K562 (cell line): ENCODE measurements at regions not wholly inside any gene's neighbourhood (a gene's known extent, or its start where the extent isn't known, plus 50 kb on each side); places are given as distances from the start of the nearest gene placed in this dataset.

Experiments
- ATAC-seq: fragments of 200-7000 bp; cut with Tn5 transposase; 3 replicates; pipeline ENCODE4 v1.9.1; 2020; ENCODE audit warnings: moderate library complexity
- BruUV-seq: library from RNA; stranded (reverse); fragments of 400-500 nt; replicated peaks from 2 replicates; lab custom pipeline; 2021; lab: Mats Ljungman, UMichigan
- CTCF ChIA-PET: fragments of 300-600 bp; formaldehyde crosslinking; extraction: SDS; loops from one replicate; lab custom pipeline; 2021; ENCODE audit warnings: low intra/inter-chr PET ratio; lab: Yijun Ruan, JAX
- POLR2A ChIA-PET: fragments of 300-600, 350-650 bp; sonication (Branson Sonifier 250); formaldehyde crosslinking; extraction: SDS; loops from one replicate; lab custom pipeline; 2021; ENCODE audit warnings: antibody characterized with exemption, inconsistent platforms; lab: Yijun Ruan, JAX
- DNase-seq, 4 experiments: peaks; one replicate each; pipeline versions ENCODE4 v3.0.0 to v3.0.0-alpha.2; 2011 to 2018; ENCODE audit warnings: low spot score in 3 of 4, mixed read lengths in 3 of 4; ENCODE audit errors: extremely low read depth in 1 of 4
- FAIRE-seq: peaks from 2 replicates; lab custom pipeline; 2011; peaks lifted over from hg19 to GRCh38; lab: Jason Lieb, UNC
- H2AFZ ChIP-seq: 2 replicates; pipeline ENCODE4 v1.6.0; 2011; ENCODE audit warnings: low read depth, low read length, control low read depth, inconsistent platforms
- H3K27ac ChIP-seq: fragments of 200-600 bp; 3 replicates; pipeline ENCODE4 v1.8.0; 2011; ENCODE audit warnings: low read depth, mild to moderate bottlenecking, control low read depth, inconsistent platforms, low read length, moderate library complexity, mixed read lengths; ENCODE audit errors: extremely low read depth
- H3K27me3 ChIP-seq, 2 experiments: fragments of 300-600 bp in 1 of 2; 2 replicates in 1 of 2; 3 replicates in 1 of 2; pipeline versions ENCODE4 v1.6.0 to v1.8.0; 2011; ENCODE audit warnings: inconsistent platforms in 2 of 2, low read length in 2 of 2, mild to moderate bottlenecking in 1 of 2, mixed read lengths in 1 of 2, moderate library complexity in 1 of 2; ENCODE audit not compliant: control insufficient read depth in 2 of 2, insufficient read depth in 2 of 2
- H3K36me3 ChIP-seq: fragments of 300-600 bp; 3 replicates; pipeline ENCODE4 v1.8.0; 2011; ENCODE audit warnings: mild to moderate bottlenecking, low read length, inconsistent platforms; ENCODE audit not compliant: control insufficient read depth, insufficient read depth
- H3K4me1 ChIP-seq, 2 experiments: fragments of 200-600 bp in 1 of 2; replicated peaks in 1 of 2; 2 replicates in 1 of 2; 3 replicates in 1 of 2; pipeline versions ENCODE4 v1.5.1 to v1.8.0; 2011; ENCODE audit warnings: inconsistent platforms in 2 of 2, low read length in 2 of 2, mild to moderate bottlenecking in 1 of 2, mixed read lengths in 1 of 2, moderate library complexity in 1 of 2; ENCODE audit not compliant: control insufficient read depth in 2 of 2, insufficient read depth in 2 of 2
- H3K4me2 ChIP-seq: 2 replicates; pipeline ENCODE4 v1.6.1; 2011; ENCODE audit warnings: low read length, control low read depth, inconsistent platforms, mixed read lengths; ENCODE audit not compliant: insufficient read depth
- H3K4me3 ChIP-seq: fragments of 200-600 bp; sonication (generic), shearing (Covaris generic); 2 replicates; pipeline ENCODE4 v1.5.1; 2016; ENCODE audit warnings: control low read depth, inconsistent platforms
- H3K79me2 ChIP-seq: fragments of 200-600 bp; 3 replicates; pipeline ENCODE4 v1.8.0; 2011; ENCODE audit warnings: low read length, inconsistent platforms; ENCODE audit not compliant: control insufficient read depth, insufficient read depth
- H3K9ac ChIP-seq, 2 experiments: 2 replicates each; pipeline versions ENCODE4 v1.6.0 to v1.6.1; 2011; ENCODE audit warnings: low read depth in 2 of 2, low read length in 2 of 2, control low read depth in 1 of 2, inconsistent platforms in 1 of 2, mild to moderate bottlenecking in 1 of 2, mixed read lengths in 1 of 2; ENCODE audit not compliant: insufficient read depth in 1 of 2
- H3K9me1 ChIP-seq: one replicate; pipeline ENCODE4 v1.6.0; 2011; ENCODE audit warnings: inconsistent platforms, mild to moderate bottlenecking, low read length, moderate library complexity; ENCODE audit not compliant: control insufficient read depth, insufficient read depth
- H3K9me3 ChIP-seq: replicated peaks from 2 replicates; pipeline ENCODE4 v1.5.1; 2011; ENCODE audit warnings: low read depth, low read length, inconsistent platforms; ENCODE audit not compliant: control insufficient read depth, insufficient read depth
- H4K20me1 ChIP-seq: replicated peaks from 2 replicates; pipeline ENCODE4 v1.6.1; 2011; ENCODE audit warnings: low read length, inconsistent platforms, mixed read lengths; ENCODE audit not compliant: control insufficient read depth, insufficient read depth
- ASH1L ChIP-seq: fragments of 450-650 bp; IDR thresholded peaks from 2 replicates; pipeline ENCODE4 v1.6.1; 2018; ENCODE audit warnings: borderline replicate concordance, mild to moderate bottlenecking, low read depth; ENCODE audit not compliant: partially characterized antibody
- BRD9 ChIP-seq: fragments of 450-650 bp; IDR thresholded peaks from 2 replicates; pipeline ENCODE4 v1.6.1; 2018; ENCODE audit warnings: low read depth; ENCODE audit not compliant: partially characterized antibody
- CEBPZ ChIP-seq: fragments of 150-350 bp; IDR thresholded peaks from 2 replicates; pipeline ENCODE4 v1.6.1; 2014; ENCODE audit warnings: low read depth, mild to moderate bottlenecking, low read length, borderline replicate concordance
- DACH1 ChIP-seq: fragments of 450-650 bp; IDR thresholded peaks from 2 replicates; pipeline ENCODE4 v1.6.1; 2018; ENCODE audit not compliant: partially characterized antibody
- ESRRB ChIP-seq: fragments of 250-450 bp; sonication (Bioruptor Pico); IDR thresholded peaks from 2 replicates; pipeline ENCODE4 v1.5.0; 2020; ENCODE audit warnings: mild to moderate bottlenecking, moderate library complexity, borderline replicate concordance
- MTA1 ChIP-seq: fragments of 450-650 bp; IDR thresholded peaks from 2 replicates; pipeline ENCODE4 v1.6.1; 2017; ENCODE audit warnings: borderline replicate concordance
- NR2C2 ChIP-seq, 2 experiments: fragments of 200-800 bp in 1 of 2; sonication (Bioruptor generic) in 1 of 2; sonication (generic) in 1 of 2; formaldehyde crosslinking in 1 of 2; IDR thresholded peaks; 2 replicates each; pipeline versions ENCODE4 v1.6.1 to v1.8.0; 2016 to 2022; ENCODE audit warnings: mild to moderate bottlenecking in 1 of 2, missing compliant biosample characterization in 1 of 2, missing genetic modification characterization in 1 of 2, missing genetic modification reagents in 1 of 2
- ZNF12 ChIP-seq: sonication (generic); formaldehyde crosslinking; IDR thresholded peaks from 2 replicates; pipeline ENCODE4 v1.4.0; 2020; ENCODE audit warnings: mild to moderate bottlenecking, missing genetic modification reagents
- ZNF282 ChIP-seq: sonication (generic); formaldehyde crosslinking; IDR thresholded peaks from 2 replicates; pipeline ENCODE4 v1.8.1; 2023; ENCODE audit warnings: missing genetic modification reagents
- ZNF408 ChIP-seq: fragments of 250-450 bp; sonication (Bioruptor Pico); IDR thresholded peaks from 2 replicates; pipeline ENCODE4 v1.4.0; 2020; ENCODE audit warnings: low read depth, mild to moderate bottlenecking, moderate library complexity
- WGBS: fragments of 100-300 bp; shearing (Covaris generic); methylation state at CpG from one replicate; pipeline ENCODE4 v1.1.6; 2016; ENCODE audit warnings: low coverage, mixed read lengths; ENCODE audit not compliant: insufficient coverage; ENCODE audit errors: missing lambda C conversion rate; 5-methylcytosine and 5-hydroxymethylcytosine counted together
- in situ Hi-C: fragments of 300-500 bp; cut with MboI; formaldehyde crosslinking; loops from 4 replicates; pipeline ENCODE4 v1.15.0; 2018; ENCODE audit warnings: inconsistent platforms, mixed read lengths
- intact Hi-C: fragments of 100-400 bp; cut with micrococcal nuclease; formaldehyde crosslinking; loops from 2 replicates; pipeline ENCODE4 v1.14.2; 2022

- no peak for TF ChIP-seq ZNF408 (CRISPR knock-in tag)
Measured at GRCh38 chr3:104629038-104629437, 737.7 kb upstream of the ALCAM start (continued).

- H3K36me3 ChIP-seq: no peaks in the 10 kb centered on the region
- in situ Hi-C loops (no loop called here), intact Hi-C loops (no loop called here)
- H3K27ac ChIP-seq: no peak overlapping the region
- no peaks in the 10 kb centered on the region for H3K79me2 ChIP-seq
- no peaks in the 10 kb centered on the region for H3K4me1 ChIP-seq
- no peak overlapping the region for H3K4me2 ChIP-seq
- no peaks in the 10 kb centered on the region for H3K9me1 ChIP-seq
- H3K4me3 ChIP-seq: no peak overlapping the region
- BruUV-seq: no TSS peak
- WGBS: 0% methylated on average over 2 of the region's 2 CpGs
- CTCF ChIA-PET: no interaction called here
- no peaks in the 10 kb centered on the region for H3K27me3 ChIP-seq
- H4K20me1 ChIP-seq: no peaks in the 10 kb centered on the region
- no peaks in the 10 kb centered on the region for H3K9me3 ChIP-seq
- TF ChIP-seq MTA1: no peak
- no peak for TF ChIP-seq ESRRB (CRISPR knock-in tag)
- TF ChIP-seq DACH1: no peak
- no peak for TF ChIP-seq ZNF12 (CRISPR knock-in tag)
- no peak for TF ChIP-seq ASH1L
- no peak for TF ChIP-seq NR2C2 (CRISPR knock-in tag; IDR thresholded peaks at IDR 0.05)
- TF ChIP-seq NR2C2 (tag; IDR thresholded peaks at IDR 0.05): no peak
- no peak for TF ChIP-seq CEBPZ
- no peak for TF ChIP-seq BRD9
- TF ChIP-seq ZNF282 (CRISPR knock-in tag): no peak
- no peak for ATAC-seq
- H3K9ac ChIP-seq: no peak overlapping the region
- FAIRE-seq: no peak
- H2AFZ ChIP-seq: no peak overlapping the region
- DNase-seq: no peak
- POLR2A ChIA-PET: no interaction called here
Measured at GRCh38 chr3:104631254-104631653, 735.5 kb upstream of the ALCAM start.
